Activated CD8-positive, alpha-beta memory T cell treated with anti-CD3 and anti-CD28 coated beads for 48 hours (primary cell): ENCODE measurements at regions not wholly inside any gene's neighbourhood (a gene's known extent, or its start where the extent isn't known, plus 50 kb on each side); places are given as distances from the start of the nearest gene placed in this dataset.

Experiments used
- DNase-seq, 3 experiments: peaks; one replicate each; pipeline ENCODE4 v3.0.0-alpha.2; 2020; ENCODE audit warnings: low read depth in 2 of 3, low spot score in 2 of 3

DNA sequence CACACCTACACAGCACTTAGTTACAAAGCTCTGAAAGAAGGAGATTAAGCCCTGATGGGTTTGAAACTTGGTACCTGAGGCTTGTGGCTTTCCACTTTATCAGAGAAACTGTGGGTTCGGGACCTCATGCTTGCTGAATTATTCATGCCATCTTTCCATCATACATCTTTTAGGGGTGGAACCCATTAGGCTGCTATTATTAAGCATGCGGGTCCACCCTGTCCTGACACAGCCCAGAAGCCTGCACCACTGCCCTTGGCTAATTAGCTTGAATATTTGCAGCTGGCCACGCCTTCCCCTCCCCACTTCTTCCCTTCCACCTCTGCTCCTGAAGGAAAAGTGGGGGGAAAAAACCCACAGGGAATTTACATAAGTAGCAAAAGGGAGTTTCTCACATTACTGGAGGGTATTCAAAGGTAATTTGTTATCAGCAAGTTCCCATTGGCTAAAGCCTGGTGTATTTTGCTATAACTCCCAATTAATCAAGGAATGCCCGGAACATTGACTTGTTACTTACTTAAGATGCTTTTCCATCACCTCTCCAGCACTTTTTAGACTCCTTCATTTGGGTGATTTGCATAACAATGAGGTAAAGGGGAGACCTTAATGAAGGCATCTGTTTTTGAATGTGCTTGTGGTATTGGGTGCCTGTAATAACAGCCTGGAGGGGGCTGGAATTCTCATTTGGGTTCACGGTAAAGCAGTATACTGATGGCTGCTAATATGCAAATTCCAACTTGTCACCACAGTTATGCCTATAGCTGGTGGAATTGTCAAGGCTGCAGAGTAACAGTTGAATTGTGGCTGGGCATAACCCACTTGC is 231.7 kb upstream of the GATB start:
- no peak for DNase-seq

DNA sequence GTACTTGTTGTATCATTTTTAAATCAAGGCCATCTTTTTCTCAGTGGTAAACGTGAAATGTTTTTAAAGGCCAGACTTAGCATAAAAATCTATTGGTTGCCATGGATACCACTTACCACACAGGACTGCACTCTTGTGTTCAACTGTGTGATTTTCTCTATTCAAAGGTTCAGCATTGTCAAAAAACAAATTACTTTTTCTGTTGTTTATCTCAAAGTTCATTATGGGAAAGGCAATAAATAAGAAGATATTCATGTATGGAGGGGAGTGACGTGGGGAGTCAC is 231.0 kb upstream of the GATB start:
- no peak for DNase-seq

DNA sequence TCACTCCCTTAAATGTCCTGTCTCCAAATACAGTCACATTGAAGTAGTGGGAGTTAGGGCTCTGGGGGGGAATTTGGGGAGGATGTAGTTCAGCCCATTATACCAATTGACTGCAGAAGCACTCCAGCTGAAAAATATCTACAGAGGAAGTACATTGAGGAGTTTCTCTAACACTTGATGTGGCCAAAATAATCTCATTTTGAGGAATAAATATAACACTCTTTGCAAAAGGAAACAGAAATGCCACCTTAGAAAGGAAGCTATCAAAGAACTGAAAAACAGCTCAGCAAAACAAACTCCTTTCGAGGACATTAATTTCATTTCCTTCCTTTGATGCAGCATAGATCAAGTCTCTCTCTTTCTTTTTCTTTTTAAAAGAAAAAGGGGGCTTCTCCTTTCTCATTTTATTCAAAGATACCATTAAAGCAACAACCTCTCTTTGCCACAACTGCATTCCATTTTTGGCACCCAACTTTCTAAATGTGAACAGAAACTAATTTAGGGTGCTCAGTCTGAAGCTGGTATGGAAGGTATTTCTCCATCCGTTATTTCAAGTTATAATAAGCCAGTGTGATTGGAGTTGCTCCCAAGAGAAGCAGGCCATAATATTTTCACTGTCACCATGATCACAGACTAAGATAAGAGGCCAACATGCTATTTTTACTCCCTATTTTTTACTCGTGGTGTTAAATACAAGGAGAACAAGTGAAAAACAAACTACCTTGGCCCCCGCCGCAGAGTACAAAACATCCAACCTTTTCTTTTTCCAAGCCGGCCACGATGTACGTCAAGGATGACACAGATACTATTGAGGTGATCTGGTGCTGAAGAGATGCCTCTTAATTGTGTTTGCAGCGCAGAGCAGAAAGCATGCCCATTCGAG is 230.4 kb upstream of the GATB start:
- DNase-seq = no peak

DNA sequence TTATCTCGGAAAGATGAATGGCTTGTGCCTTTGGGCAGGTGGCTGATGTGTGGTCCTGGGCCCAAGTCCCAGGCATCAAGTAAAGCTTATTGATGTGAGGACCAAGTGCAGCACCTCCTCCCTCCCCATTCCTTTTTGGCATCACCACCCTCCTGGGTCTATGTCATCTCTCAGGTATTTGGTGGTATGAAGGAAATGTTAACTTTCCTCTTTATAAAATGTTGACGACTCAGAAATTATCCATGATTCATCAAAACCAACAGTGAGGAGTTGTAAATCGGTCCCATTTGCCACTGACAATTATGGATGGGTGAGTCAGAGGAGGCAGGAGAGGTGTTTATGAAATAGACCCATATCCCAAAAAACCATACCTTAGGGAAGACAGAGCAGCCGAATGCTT is 229.4 kb upstream of the GATB start:
- DNase-seq = no peak

DNA sequence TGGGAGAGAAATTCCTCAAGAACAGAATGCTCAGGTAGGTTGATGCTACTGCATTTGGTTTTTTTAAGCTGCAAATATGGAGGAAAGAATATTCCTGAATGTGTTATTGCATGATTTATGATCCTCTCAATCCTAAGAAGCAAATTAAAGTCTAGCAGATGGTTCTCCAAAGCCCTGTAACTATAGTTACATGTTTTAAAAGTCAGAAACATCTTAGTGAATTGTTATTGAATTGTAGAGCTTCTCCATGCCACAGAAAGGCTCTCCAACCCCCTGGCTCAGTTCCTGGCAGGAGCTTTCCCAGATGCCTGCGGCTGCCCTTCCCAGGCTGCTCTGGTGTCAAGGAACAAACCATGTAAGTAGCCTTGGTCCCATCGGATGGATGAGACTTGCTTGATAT is 227.8 kb upstream of the GATB start:
- no peak for DNase-seq

DNA sequence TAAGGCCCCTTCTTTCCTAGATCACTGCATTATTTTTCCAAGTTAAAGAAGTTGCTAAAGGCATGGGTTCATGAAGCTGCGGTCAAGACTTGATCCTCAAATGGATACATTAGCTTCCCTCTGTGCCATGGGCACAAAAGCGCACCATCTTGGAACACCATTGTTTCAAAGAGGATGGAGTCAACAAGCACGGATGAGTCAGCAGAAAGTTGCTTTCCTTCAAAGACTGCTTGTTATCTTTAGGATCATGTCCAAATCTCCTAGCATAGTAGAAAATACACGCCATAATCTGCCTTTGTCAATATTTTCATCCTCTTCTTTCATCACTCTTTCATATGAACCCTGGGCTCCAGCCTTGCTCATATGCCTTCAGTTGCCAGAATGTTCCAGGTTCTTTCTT is 226.8 kb upstream of the GATB start:
- no peak for DNase-seq

DNA sequence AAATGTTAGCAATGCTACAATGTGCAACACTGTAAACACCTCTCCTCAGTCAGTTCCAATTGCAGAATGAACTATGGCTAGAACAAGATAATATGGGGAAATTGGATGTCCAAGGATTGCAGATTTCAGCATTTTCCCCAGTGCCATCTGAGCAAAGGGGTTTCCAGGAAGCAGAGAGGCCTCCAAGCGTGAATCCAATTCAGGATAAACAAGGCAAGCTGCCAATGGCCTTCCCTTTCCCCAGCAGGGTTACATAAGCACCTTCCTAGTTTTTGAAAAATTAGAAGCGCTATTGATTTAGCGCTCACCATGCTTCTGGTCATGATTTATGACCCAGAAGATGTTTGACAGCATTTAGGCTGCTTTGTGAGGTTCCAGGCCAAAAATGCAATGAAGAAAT is 223.0 kb upstream of the GATB start:
- no peak for DNase-seq

DNA sequence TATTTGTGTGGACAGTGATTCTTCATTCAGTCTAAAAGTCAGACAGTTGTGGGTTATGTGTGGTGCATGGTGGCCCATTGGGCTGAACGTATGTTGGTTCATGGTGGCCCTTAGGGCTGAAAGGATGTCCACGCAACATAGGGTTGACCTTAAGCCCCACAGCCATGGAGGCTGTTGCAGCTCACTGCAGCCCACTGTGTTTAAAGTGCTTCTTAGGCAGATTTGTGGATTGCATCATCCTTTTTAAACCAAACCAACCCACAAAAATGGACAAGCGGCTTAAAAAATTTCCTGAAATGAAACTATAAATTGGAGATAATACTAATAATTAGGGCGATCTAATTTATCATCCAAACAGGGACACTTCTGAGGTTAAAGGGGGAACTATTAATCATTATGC is 219.0 kb upstream of the GATB start:
- DNase-seq = no peak

DNA sequence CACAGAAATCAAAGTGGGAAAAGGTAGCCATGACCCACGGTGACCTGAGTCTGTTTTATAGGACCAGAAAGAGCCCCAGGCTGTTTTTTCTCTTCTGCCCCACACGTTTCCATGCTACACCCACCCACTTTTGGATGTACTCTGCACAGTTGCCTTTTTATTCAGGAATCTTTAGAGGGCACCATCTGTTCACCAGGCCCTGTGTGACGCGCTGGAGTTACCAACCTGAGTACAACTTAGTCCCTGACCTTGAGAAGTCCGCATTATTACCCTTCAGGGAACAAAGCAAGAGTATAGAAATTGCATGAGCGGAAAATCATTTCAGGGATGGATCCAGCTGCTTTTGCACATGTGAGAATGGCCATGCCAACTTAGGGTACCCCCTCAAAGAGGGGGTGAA is 207.8 kb upstream of the GATB start:
- no peak for DNase-seq

DNA sequence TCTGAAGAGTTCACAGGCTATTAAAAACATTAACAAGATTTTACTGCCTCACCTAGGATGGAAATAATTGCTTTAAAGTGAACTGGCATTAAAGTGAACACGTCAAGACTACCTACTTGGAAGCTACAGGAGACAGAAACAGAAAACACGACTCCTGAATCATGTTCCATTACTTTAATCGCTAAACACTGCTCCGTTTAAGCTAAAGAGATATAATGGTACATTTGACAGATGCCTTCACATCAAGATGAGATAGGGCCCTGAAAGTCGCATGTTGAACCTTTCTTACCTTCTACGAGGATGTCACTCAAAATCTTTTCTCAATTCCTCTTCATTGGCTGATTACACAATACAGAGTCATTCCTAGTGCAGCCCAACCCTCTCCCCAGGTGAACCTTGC is 206.3 kb upstream of the GATB start:
- DNase-seq = no peak

DNA sequence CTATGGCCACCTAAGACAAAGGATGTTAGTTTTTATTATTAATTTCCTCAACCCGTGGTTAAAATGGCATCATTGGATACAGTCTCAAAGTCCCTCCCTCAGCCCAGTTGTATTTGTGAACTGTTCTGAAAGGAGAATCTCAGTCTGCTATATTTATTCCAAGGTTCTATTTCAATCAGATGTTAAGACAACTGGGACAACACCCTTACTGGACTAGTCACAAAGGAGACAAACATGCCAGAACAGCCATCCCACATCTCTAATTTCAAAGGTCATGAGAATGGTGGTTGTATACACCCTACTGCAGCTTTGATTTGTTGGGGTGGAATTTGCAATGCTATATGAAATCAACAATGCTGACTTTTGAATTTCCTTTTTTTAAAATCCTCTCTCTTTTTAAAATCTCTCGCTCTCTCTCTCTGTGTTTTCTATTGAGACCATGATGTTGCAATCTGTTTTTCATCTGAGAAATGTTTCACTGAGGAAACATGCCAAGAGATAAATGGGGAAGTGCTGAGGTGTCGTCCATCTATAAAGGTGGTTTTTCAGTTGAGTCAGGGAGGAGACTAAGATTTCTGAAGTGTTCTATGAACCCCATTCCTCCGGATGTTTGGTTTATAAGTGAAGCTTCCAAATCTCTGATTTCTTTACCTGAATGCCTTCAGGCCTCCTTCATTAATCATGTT is 201.5 kb upstream of the GATB start:
- no peak for DNase-seq

DNA sequence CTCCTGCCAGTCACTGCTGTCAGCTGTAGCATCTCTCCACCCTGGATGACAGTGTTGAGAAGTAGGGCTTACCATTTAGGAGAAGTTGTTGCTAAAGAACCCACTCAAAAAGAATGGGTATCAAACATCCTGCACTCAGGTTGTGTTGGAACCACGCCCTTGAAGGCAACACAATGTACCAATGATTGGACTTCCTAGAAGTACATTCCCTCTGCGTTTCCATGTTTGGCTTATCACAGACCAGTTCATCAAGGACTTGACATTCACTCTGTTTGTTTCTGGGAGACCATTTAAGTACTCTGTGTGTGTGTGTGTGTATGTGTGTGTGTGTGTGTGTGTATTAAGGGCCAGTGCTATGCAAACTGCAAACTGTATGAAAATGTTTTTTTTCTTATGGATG is 200.6 kb upstream of the GATB start:
- no peak for DNase-seq

DNA sequence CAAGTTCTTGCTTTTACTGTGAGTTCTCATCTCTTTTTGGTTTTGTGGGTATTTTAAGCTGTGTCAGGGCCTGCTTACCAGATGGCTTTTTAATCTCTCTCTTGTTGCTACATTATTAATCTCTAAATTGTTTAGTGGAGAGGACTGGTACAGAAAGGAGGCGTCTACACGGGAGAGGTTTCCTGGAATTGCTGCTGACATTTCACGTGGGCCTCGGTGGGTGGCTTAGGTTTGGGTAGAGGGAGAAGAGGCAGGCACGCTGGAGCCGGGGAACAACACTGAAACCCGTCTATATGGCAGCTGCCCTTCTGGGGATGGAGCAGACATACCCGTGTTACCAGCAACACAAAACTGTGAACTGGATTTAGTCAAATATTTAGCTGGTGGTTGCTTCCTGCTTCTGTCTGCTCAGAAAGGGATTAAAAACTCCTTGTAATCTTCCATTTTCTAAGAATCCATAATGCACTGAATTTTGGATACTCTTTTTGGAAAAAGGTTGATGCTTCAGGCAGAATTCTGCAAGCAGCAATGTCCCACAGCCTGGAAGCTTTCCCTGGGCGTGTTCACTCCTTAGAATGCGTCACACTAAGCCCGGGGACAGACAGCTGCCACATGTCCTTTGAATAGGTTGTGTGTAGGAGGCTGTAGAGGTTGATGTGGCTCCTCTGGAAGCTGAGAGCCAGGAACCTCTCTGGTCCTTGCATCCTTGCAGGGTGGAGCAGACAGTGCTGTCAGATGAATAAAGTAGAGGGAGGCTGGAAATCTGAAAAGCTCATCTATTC is 199.8 kb upstream of the GATB start:
- DNase-seq = no peak

DNA sequence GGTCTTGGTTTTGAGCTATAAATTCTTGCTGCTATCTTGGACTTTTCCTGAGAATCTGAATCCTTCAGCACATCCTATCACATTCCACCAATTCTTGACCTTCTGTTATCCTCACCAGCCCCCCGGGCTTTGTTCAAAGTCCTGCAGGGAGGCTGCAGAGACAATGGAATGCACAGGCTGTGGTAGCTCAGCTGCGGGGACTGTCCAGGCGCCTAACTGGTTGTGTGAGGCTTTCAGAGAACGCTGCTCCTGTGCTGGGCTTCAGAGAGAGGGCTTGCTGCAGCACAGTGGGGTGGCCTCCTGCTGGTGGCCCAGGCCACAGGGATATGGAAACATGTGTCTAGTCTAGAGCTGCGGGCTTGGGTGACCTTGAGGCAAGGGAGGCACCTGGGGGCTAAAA is 196.3 kb upstream of the GATB start:
- DNase-seq = no peak

DNA sequence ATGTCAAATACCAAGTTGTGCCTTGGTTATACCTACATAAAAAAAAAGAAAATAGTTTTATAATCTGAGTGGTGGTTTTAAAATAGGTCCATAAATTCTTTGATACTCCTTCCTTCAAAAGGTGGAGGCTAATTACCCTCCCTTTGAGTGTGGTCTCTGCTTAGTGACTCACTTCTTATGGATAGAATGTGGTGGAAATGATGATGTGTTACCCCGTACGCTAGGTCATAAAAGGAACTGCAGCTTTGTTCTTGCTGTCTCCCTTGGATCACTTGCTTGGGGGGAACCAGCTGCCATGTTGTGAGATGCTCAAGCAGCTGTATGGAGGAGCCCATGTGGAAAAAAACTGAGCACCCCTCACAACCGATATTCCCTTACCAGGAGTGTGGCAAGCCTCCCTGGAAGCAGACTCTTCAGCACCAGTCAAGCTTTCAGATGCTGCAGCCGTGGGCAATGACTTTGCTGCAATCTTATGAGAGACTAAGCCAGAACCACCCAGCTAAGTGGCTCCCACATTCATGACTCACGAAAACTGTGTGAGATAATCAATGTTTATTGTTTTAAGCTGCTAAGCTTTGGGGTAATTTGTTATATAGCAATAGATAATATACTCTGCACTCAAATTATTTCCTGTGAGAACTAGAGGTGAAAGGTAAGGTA is 195.0 kb upstream of the GATB start:
- no peak for DNase-seq

DNA sequence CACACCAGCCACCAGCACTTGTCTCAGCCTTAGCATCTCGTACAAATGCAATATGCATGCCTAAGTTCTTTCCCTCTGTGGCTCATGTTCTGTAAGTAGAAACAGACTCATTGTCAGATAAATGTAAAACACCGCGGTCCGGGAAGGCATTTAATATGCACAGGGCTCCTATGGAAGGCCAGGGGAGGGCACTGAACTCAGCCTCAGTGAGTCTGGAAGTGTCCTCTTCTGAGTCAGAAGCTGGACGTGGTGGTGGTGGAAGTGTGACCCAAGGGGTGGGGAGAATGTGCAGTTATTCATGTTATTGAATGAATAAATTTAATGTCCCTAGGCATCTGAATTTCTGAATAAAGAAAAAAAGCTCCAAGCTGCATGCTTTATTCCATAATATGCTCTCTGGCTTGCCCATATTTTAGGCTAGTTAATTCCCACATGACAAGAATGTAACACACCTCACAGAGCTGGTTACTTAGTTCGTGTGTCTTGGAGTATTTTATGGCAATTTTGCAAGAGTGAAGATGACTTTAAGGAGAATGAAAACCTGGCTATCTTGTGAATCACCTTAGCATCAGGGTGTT is 193.1 kb upstream of the GATB start:
- DNase-seq = no peak

DNA sequence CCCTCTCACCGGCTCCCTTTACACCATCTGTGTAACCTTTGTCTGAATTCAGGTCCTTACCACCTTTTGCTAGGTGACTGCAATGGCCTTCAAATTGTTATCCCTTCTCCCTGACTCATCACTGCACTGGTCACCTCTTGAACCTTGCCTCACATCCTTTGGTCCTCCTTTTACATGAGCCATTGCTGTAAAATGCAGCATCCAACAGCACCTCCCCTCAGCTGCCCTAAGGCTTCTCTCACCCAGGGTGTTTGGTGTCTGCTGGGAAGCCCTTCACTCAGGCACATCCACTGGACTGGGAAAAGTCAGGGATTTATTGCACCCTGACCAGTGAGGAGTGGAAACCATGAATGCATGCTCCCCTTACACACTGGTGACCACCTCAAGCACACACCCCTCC is 192.5 kb upstream of the GATB start:
- DNase-seq = no peak

DNA sequence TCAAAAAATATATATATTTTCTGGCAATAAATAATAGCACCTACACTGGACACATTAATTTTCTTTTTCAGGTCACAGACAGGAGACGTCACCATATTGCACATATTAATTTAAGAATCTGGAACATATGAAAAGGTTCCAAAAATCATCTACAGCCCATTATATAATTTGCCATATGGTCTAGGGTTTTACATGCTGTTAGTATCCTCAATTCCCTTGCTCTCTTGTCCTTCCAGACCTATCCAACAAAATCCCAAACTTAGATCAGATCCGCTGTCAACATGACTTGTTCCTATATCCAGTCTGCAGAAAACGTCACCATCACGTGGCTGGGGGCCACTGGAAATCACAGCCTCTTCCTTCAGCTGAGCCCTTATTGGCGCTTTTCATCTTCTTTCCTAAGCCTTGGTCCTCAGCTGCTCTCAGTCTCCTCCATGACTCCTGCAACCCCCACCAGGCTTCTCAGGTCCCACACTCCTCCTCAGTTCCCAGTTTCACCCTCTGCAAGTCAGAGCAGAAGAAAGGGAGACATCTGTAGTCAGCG is 192.0 kb upstream of the GATB start:
- no peak for DNase-seq

DNA sequence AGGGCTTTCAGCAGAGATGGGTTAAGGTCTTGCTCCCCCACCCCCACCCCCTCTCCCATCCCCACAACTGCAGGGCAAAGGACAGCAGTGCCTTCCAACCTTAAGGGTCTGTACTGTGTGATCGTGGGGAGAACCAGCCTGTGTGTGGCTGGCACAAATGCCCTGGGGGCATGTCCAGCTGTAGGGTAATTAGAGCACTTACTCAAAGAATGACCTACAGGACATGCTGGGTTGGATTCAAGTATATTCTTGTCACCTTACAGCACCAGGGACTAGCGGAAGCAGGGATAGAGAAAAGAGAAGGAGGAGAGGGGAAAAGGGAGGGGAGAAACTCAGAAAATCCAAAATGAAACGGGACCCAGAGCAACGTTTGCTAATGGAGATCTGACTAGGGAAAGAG is 191.3 kb upstream of the GATB start:
- no peak for DNase-seq

DNA sequence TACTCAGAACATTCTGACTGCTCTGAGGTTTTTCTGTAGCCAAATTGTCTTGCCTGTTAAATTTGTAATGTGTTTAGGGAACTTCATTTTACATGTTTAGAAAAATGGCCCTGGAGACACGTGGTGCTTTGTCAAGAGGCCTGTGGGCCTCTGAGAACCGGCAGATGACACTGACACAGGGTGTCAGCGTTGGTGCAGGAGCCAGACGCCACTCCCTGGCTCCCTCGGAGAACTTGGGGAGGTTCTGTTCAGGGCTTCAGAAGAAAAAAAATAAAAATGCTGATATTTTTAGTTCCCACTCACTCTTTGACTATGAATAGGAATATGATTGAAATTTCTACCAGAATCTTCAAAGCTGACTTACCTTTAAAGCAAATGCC is 190.9 kb upstream of the GATB start:
- no peak for DNase-seq
